Mesothelial cell of epicardium (in vitro differentiated cells): ENCODE measurements at regions not wholly inside any gene's neighbourhood (a gene's known extent, or its start where the extent isn't known, plus 50 kb on each side); places are given as distances from the start of the nearest gene placed in this dataset.
"Not testable (repeated sequence)": the region's sequence is repeated elsewhere in the genome, so short reads cannot be mapped to it uniquely, and the experiment has no call there.

Source experiments
- DNase-seq, 2 experiments: peaks; one replicate each; pipeline ENCODE4 v3.0.0; 2021; ENCODE audit warnings: low spot score in 2 of 2; ENCODE audit not compliant: unreplicated experiment in 2 of 2
- H3K27ac Mint-ChIP-seq: 2 replicates; pipeline ENCODE4 v1.8.0; 2021; ENCODE audit warnings: mixed read lengths
- H3K27me3 Mint-ChIP-seq: 2 replicates; pipeline ENCODE4 v1.8.0; 2021; ENCODE audit warnings: low read depth, mixed read lengths
- H3K36me3 Mint-ChIP-seq: 2 replicates; pipeline ENCODE4 v1.8.0; 2021; ENCODE audit warnings: mixed read lengths
- H3K4me1 Mint-ChIP-seq: 2 replicates; pipeline ENCODE4 v1.8.0; 2021; ENCODE audit warnings: mixed read lengths
- H3K4me3 Mint-ChIP-seq: 2 replicates; pipeline ENCODE4 v1.8.0; 2021; ENCODE audit warnings: mild to moderate bottlenecking, moderate library complexity, mixed read lengths
- H3K9me3 Mint-ChIP-seq: 2 replicates; pipeline ENCODE4 v1.8.0; 2021; ENCODE audit warnings: mixed read lengths

DNA sequence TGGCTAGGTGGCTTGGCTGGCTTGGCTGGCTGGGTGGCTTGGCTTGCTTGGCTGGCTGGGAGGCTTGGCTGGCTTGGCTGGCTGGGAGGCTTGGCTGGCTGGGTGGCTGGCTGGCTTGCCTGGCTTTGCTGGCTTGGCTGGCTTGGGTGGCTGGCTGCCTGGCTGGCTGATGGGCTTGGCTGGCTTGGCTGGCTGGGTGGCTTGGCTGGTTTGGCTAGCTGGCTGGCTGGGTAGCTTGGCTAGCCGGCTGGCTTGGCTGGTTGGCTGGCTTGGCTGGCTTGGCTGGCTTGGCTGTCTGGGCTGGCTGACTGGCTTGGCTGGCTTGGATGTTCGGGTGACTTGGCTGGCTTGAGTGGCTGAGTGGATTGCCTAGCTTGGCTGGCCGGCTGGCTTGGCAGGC lies 2829.1 kb downstream of the RPIA start:
- H3K36me3 Mint-ChIP-seq, result not testable (repeated sequence)

DNA sequence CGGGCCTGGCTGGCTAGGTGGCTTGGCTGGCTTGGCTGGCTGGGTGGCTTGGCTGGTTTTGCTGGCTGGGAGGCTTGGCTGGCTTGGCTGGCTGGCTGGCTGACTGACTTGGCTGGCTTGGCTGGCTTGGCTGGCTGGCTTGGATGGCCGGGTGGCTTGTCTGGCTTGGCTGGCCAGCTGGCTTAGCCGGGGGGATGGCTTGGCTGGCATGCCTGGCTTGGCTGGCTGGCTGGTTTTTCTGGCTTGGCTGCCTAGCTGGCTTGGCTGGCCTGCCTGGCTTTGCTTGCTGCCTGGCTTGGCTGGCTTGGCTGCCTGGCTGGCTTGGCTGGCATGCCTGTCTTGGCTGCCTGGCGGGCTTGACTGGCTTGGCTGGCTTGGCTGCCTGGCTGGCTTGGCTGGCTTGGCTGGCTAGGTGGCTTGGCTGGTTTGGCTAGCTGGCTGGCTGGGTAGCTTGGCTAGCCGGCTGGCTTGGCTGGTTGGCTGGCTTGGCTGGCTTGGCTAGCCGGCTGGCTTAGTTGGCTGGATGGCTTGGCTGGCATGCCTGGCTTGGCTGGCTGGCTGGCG lies 2829.6 kb downstream of the RPIA start:
- DNase-seq, H3K27me3 Mint-ChIP-seq, H3K4me3 Mint-ChIP-seq, H3K36me3 Mint-ChIP-seq, H3K4me1 Mint-ChIP-seq, H3K9me3 Mint-ChIP-seq, H3K27ac Mint-ChIP-seq: not testable (repeated sequence)

More for the DNA sequence above, 2829.1 kb downstream of the RPIA start:
- H3K9me3 Mint-ChIP-seq, H3K4me3 Mint-ChIP-seq, H3K27ac Mint-ChIP-seq, H3K27me3 Mint-ChIP-seq, DNase-seq, H3K4me1 Mint-ChIP-seq: not testable (repeated sequence)

DNA sequence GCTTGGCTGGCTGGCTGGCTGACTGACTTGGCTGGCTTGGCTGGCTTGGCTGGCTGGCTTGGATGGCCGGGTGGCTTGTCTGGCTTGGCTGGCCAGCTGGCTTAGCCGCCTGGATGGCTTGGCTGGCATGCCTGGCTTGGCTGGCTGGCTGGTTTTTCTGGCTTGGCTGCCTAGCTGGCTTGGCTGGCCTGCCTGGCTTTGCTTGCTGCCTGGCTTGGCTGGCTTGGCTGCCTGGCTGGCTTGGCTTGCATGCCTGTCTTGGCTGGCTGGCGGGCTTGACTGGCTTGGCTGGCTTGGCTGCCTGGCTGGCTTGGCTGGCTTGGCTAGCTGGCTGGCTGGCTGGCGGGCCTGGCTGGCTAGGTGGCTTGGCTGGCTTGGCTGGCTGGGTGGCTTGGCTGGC lies 2830.5 kb downstream of the RPIA start:
- DNase-seq, result peak in 1 of 2 experiments; percentile 7
- not testable (repeated sequence) for H3K27me3 Mint-ChIP-seq, H3K4me1 Mint-ChIP-seq, H3K36me3 Mint-ChIP-seq, H3K9me3 Mint-ChIP-seq, H3K4me3 Mint-ChIP-seq, H3K27ac Mint-ChIP-seq

- not testable (repeated sequence) for H3K9me3 Mint-ChIP-seq, H3K4me3 Mint-ChIP-seq, H3K36me3 Mint-ChIP-seq, H3K27me3 Mint-ChIP-seq, H3K4me1 Mint-ChIP-seq, H3K27ac Mint-ChIP-seq
- peak in 1 of 2 experiments; percentile 31 for DNase-seq
Measured at GRCh38 chr2:91522877-91523276, 2831.4 kb downstream of the RPIA start.

- not testable (repeated sequence) for H3K27ac Mint-ChIP-seq, H3K9me3 Mint-ChIP-seq, H3K27me3 Mint-ChIP-seq, H3K36me3 Mint-ChIP-seq, DNase-seq, H3K4me1 Mint-ChIP-seq, H3K4me3 Mint-ChIP-seq
Measured at GRCh38 chr2:91523751-91524150, 2832.3 kb downstream of the RPIA start.

DNA sequence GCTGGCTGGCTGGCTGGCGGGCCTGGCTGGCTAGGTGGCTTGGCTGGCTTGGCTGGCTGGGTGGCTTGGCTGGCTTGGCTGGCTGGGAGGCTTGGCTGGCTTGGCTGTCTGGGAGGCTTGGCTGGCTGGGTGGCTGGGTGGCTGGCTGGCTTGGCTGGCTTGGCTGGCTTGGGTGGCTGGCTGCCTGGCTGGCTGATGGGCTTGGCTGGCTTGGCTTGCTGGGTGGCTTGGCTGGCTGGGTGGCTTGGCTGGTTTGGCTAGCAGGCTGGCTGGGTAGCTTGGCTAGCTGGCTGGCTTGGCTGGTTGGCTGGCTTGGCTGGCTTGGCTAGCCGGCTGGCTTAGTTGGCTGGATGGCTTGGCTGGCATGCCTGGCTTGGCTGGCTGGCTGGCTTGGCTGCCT lies 2834.1 kb downstream of the RPIA start:
- H3K9me3 Mint-ChIP-seq, H3K27ac Mint-ChIP-seq, H3K27me3 Mint-ChIP-seq, H3K4me1 Mint-ChIP-seq, H3K36me3 Mint-ChIP-seq, DNase-seq, H3K4me3 Mint-ChIP-seq: not testable (repeated sequence)

GRCh38 chr2:91526083-91526482 lies 2834.6 kb downstream of the RPIA start:
- not testable (repeated sequence) for H3K4me1 Mint-ChIP-seq, H3K27me3 Mint-ChIP-seq, H3K36me3 Mint-ChIP-seq, H3K4me3 Mint-ChIP-seq, H3K9me3 Mint-ChIP-seq, DNase-seq, H3K27ac Mint-ChIP-seq

GRCh38 chr2:91527056-91527455 lies 2835.6 kb downstream of the RPIA start:
- H3K4me3 Mint-ChIP-seq, H3K4me1 Mint-ChIP-seq, H3K36me3 Mint-ChIP-seq, H3K9me3 Mint-ChIP-seq, DNase-seq, H3K27me3 Mint-ChIP-seq, H3K27ac Mint-ChIP-seq: not testable (repeated sequence)

GRCh38 chr2:91527491-91528031 lies 2836.1 kb downstream of the RPIA start:
- H3K27ac Mint-ChIP-seq, H3K4me3 Mint-ChIP-seq, H3K27me3 Mint-ChIP-seq, DNase-seq, H3K9me3 Mint-ChIP-seq, H3K36me3 Mint-ChIP-seq, H3K4me1 Mint-ChIP-seq: not testable (repeated sequence)

DNA sequence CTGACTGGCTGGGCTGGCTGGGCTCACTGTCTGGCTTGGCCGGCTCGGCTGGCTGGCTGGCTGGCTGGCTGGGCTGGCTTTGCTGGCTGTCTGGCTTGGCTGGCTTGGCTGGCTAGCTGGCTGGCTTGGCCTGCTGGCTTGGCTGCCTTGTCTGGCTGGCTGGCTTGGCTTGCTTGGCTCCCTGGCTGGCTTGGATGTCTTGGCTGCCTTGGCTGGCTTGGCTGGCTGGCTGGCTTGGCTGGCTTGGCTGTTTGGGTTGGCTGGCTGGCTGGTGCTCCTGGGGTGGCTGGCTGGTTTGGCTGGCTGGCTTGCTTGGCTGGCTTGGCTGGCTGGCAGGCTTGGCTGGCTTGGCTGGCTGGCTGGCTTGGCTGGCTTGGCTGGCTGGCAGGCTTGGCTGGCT lies 2836.9 kb downstream of the RPIA start:
- not testable (repeated sequence) for DNase-seq

GRCh38 chr2:91536109-91536508 lies 2844.6 kb downstream of the RPIA start:
- H3K4me3 Mint-ChIP-seq, H3K36me3 Mint-ChIP-seq, H3K4me1 Mint-ChIP-seq, H3K27ac Mint-ChIP-seq, DNase-seq, H3K9me3 Mint-ChIP-seq, H3K27me3 Mint-ChIP-seq: not testable (repeated sequence)

More for the DNA sequence above, 2836.9 kb downstream of the RPIA start:
- not testable (repeated sequence) for H3K4me1 Mint-ChIP-seq, H3K27ac Mint-ChIP-seq, H3K27me3 Mint-ChIP-seq, H3K4me3 Mint-ChIP-seq, H3K9me3 Mint-ChIP-seq, H3K36me3 Mint-ChIP-seq

GRCh38 chr2:91536549-91537263 lies 2845.2 kb downstream of the RPIA start:
- not testable (repeated sequence) for H3K4me1 Mint-ChIP-seq, H3K9me3 Mint-ChIP-seq, H3K27ac Mint-ChIP-seq, H3K4me3 Mint-ChIP-seq, H3K27me3 Mint-ChIP-seq, DNase-seq, H3K36me3 Mint-ChIP-seq

GRCh38 chr2:91549316-91549715 lies 2857.8 kb downstream of the RPIA start:
- H3K9me3 Mint-ChIP-seq, H3K27ac Mint-ChIP-seq, H3K4me1 Mint-ChIP-seq, H3K4me3 Mint-ChIP-seq, H3K36me3 Mint-ChIP-seq, H3K27me3 Mint-ChIP-seq: not testable (repeated sequence)
- DNase-seq, result peak in 1 of 2 experiments; percentile 11

DNA sequence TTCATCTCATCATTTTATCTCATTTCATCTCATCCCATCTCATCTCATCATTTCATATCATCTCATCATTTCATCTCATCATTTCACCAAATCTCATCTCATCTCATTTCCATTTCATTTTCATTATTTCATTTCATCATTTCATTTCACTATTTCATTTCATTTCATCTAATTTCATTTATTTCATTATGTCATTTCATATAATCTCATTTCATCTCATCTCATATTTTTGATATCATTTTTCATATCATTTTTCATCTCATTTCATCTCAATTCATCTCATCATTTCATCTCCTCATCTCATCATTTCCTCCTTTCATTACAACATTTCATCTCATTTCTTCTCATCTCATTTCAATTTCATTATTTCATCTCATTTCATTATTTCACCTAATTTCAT lies 2866.8 kb downstream of the RPIA start:
- not testable (repeated sequence) for DNase-seq, H3K4me1 Mint-ChIP-seq, H3K4me3 Mint-ChIP-seq, H3K27me3 Mint-ChIP-seq, H3K27ac Mint-ChIP-seq
- H3K9me3 Mint-ChIP-seq, result peaks cover 28% of the 10 kb centered on the region
- peaks cover 11% of the 10 kb centered on the region for H3K36me3 Mint-ChIP-seq
